Uterus (tissue), 3 donors: ENCODE measurements at regions not wholly inside any gene's neighbourhood (a gene's known extent, or its start where the extent isn't known, plus 50 kb on each side); places are given as distances from the start of the nearest gene placed in this dataset.

Experiments
- DNase-seq, 2 donors: peaks; one replicate each; pipeline ENCODE4 v3.0.0-alpha.2; 2019 to 2020
- H3K27ac ChIP-seq, 2 donors: fragments of 200-600 bp; sonication (generic); 1 replicate in 1 of 2; 2 replicates in 1 of 2; pipeline ENCODE4 v1.5.1; 2016 to 2018
- H3K27me3 ChIP-seq, 2 donors: fragments of 200-600 bp; sonication (generic); one replicate each; pipeline ENCODE4 v1.5.1; 2018 to 2019; ENCODE audit warnings: control low read depth in 1 of 2
- H3K36me3 ChIP-seq, 2 donors: fragments of 200-600 bp; sonication (generic); one replicate each; pipeline ENCODE4 v1.5.1; 2019; ENCODE audit warnings: control low read depth in 1 of 2
- H3K4me1 ChIP-seq, 2 donors: fragments of 200-600 bp; sonication (generic); one replicate each; pipeline ENCODE4 v1.5.1; 2018 to 2019; ENCODE audit warnings: control low read depth in 1 of 2
- H3K4me3 ChIP-seq, 2 donors: fragments of 200-600 bp; sonication (generic); 1 replicate in 1 of 2; 2 replicates in 1 of 2; pipeline ENCODE4 v1.5.1; 2018 to 2019; ENCODE audit warnings: mild to moderate bottlenecking in 1 of 2
- H3K9me3 ChIP-seq, 2 donors: fragments of 200-600 bp; sonication (generic); one replicate each; pipeline ENCODE4 v1.5.1; 2019; ENCODE audit warnings: control low read depth in 1 of 2
- CTCF ChIP-seq, 4 experiments: fragments of 200-600 bp in 2 of 4; fragments of 450-650 bp in 2 of 4; sonication (generic) in 2 of 4; IDR thresholded peaks; one replicate each; pipeline ENCODE4 v1.5.1; 2016 to 2019; ENCODE audit warnings: antibody characterized with exemption in 4 of 4, mild to moderate bottlenecking in 2 of 4, moderate library complexity in 1 of 4
- POLR2A ChIP-seq, 2 donors: fragments of 450-650 bp; IDR thresholded peaks; one replicate each; pipeline ENCODE4 v1.6.1; 2016; ENCODE audit warnings: antibody characterized with exemption in 2 of 2, mild to moderate bottlenecking in 1 of 2, moderate library complexity in 1 of 2
- intact Hi-C: fragments of 100-400 bp; cut with DNase I; formaldehyde crosslinking; loops from one replicate; pipeline ENCODE4 v1.15.1; 2023; ENCODE audit warnings: low total_unique reads
- donor health status: DM: yes; HTN: yes; CAD: no.

GRCh38 chr6:88558981-88559380 is 392.8 kb upstream of the CNR1 start:
- no peak for DNase-seq
- H3K36me3 ChIP-seq, result no peaks in the 10 kb centered on the region
- intact Hi-C loops, result no loop called here
- no peaks in the 10 kb centered on the region for H3K9me3 ChIP-seq
- H3K4me1 ChIP-seq, result no peaks in the 10 kb centered on the region
- H3K27me3 ChIP-seq, result no peaks in the 10 kb centered on the region
- no peak overlapping the region for H3K27ac ChIP-seq
- TF ChIP-seq CTCF (IDR thresholded peaks at IDR 0.05), result no peak
- no peak for TF ChIP-seq POLR2A (IDR thresholded peaks at IDR 0.05)
- no peak overlapping the region for H3K4me3 ChIP-seq

GRCh38 chr6:88556663-88557062 is 390.5 kb upstream of the CNR1 start:
- TF ChIP-seq POLR2A (IDR thresholded peaks at IDR 0.05) (no peak), CTCF (IDR thresholded peaks at IDR 0.05) (no peak)
- Histone ChIP-seq H3K27ac (no peak overlapping the region), H3K27me3 (no peaks in the 10 kb centered on the region), H3K4me1 (no peaks in the 10 kb centered on the region), H3K36me3 (no peaks in the 10 kb centered on the region), H3K4me3 (no peak overlapping the region), H3K9me3 (no peaks in the 10 kb centered on the region)
- DNase-seq, result no peak
- intact Hi-C loops, result no loop called here

GRCh38 chr6:88548891-88549505 is 382.9 kb upstream of the CNR1 start:
- H3K27ac ChIP-seq, result no peak overlapping the region
- no peak for TF ChIP-seq POLR2A (IDR thresholded peaks at IDR 0.05)
- TF ChIP-seq CTCF (IDR thresholded peaks at IDR 0.05), result no peak
- intact Hi-C loops, result no loop called here
- H3K4me3 ChIP-seq, result no peak overlapping the region
- H3K27me3 ChIP-seq, result no peaks in the 10 kb centered on the region
- H3K36me3 ChIP-seq, result no peaks in the 10 kb centered on the region
- H3K4me1 ChIP-seq, result no peaks in the 10 kb centered on the region
- no peak for DNase-seq
- no peaks in the 10 kb centered on the region for H3K9me3 ChIP-seq

- no peak overlapping the region for H3K27ac ChIP-seq
- H3K9me3 ChIP-seq, result no peaks in the 10 kb centered on the region
- no peak overlapping the region for H3K4me3 ChIP-seq
- H3K27me3 ChIP-seq, result no peaks in the 10 kb centered on the region
- H3K36me3 ChIP-seq, result no peaks in the 10 kb centered on the region
- intact Hi-C loops, result no loop called here
- H3K4me1 ChIP-seq, result no peaks in the 10 kb centered on the region
- TF ChIP-seq CTCF (IDR thresholded peaks at IDR 0.05) (no peak), POLR2A (IDR thresholded peaks at IDR 0.05) (no peak)
- DNase-seq, result no peak
Observed at GRCh38 chr6:88547768-88548167, 381.6 kb upstream of the CNR1 start.

GRCh38 chr6:88545991-88546390 is 379.8 kb upstream of the CNR1 start:
- Histone ChIP-seq H3K4me1 (no peaks in the 10 kb centered on the region), H3K27ac (no peak overlapping the region), H3K27me3 (no peaks in the 10 kb centered on the region), H3K4me3 (no peak overlapping the region), H3K9me3 (no peaks in the 10 kb centered on the region), H3K36me3 (no peaks in the 10 kb centered on the region)
- intact Hi-C loops, result no loop called here
- TF ChIP-seq POLR2A (IDR thresholded peaks at IDR 0.05) (no peak), CTCF (IDR thresholded peaks at IDR 0.05) (no peak)
- no peak for DNase-seq
